Astrocyte (in vitro differentiated cells and primary cell): ENCODE measurements at regions not wholly inside any gene's neighbourhood (a gene's known extent, or its start where the extent isn't known, plus 50 kb on each side); places are given as distances from the start of the nearest gene placed in this dataset.

Source experiments
- CTCF ChIP-seq: IDR thresholded peaks from 2 replicates; pipeline ENCODE4 v1.5.1; 2011; ENCODE audit warnings: low read depth, mild to moderate bottlenecking, inconsistent platforms, low read length, moderate library complexity; ENCODE audit not compliant: insufficient read depth
- EZH2 ChIP-seq: IDR thresholded peaks from 2 replicates; pipeline ENCODE4 v1.6.1; 2012; ENCODE audit warnings: mild to moderate bottlenecking, low read length, inconsistent platforms; ENCODE audit not compliant: insufficient read depth

DNA sequence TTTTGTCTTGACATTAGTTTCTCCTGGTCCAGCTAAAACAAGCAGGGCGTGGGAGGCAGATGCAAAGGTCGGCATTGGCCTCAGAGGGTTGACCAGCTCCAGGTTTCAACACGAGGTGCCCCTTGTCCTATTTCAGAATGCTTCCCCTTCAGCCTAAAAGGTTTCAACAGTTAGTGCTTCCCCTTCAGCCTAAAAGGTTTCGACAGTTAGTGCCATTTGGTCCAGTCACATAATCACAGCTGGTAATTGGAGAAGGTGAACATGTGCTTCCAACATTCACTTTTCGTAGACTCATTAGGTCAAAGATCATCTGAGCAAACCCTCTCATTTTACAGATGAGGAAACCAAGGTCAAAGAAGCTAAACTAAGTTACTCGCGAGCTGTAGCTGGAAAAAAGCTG is 270.3 kb upstream of the MAP3K1 start:
- TF ChIP-seq CTCF: no peak
- no peak for TF ChIP-seq EZH2
